ENCODE measurements at regions not wholly inside any gene's neighbourhood (a gene's known extent, or its start where the extent isn't known, plus 50 kb on each side); places are given as distances from the start of the nearest gene placed in this dataset.

DNA sequence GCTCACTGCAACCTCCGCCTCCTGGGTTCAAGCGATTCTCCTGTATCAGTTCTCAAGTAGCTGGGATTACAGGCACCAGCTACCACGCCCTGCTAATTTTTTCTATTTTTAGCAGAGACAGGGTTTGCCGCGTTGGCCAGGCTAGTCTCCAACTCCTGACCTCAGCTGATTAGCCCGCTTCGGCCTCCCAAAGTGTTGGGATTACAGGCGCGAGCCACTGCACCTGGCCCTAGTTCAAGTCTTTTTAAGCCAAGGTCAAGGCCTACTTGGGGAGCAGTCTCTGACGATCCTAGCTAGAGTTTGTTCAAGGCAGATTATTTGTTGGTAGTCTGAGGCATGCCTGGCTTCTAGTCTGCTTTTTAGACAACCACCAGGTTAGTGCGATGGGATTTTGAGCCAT, 709.5 kb upstream of the COBL start:
- no peak overlapping the region for H3K27ac Mint-ChIP-seq
- DNase-seq (ENCODE audit: low spot score), result no peak
- H3K27me3 Mint-ChIP-seq (ENCODE audit: insufficient read depth, low read depth), result peaks cover 3% of the 10 kb centered on the region
- Histone ChIP-seq H3K4me1 (peaks cover 12% of the 10 kb centered on the region), H3K27ac (no peak overlapping the region), H3K9me3 (ENCODE audit: low read depth) (no peaks in the 10 kb centered on the region), H3K4me2 (no peak overlapping the region), H4K20me1 (ENCODE audit: low read depth) (no peaks in the 10 kb centered on the region), H3K27me3 (no peaks in the 10 kb centered on the region), H3K36me3 (no peaks in the 10 kb centered on the region), H3K79me2 (ENCODE audit: low read depth) (no peaks in the 10 kb centered on the region), H3K9ac (no peak overlapping the region), H3K4me3 (no peak overlapping the region), H2AFZ (replicated peaks) (no peak overlapping the region), H3F3A (ENCODE audit: low read depth) (no peaks in the 10 kb centered on the region)
- H3K36me3 Mint-ChIP-seq, result peaks cover 1% of the 10 kb centered on the region
- peaks cover 4% of the 10 kb centered on the region for H3K4me1 Mint-ChIP-seq
- TF ChIP-seq EZH2 (IDR thresholded peaks at IDR 0.05), result no peak
- no peak for TF ChIP-seq CTCF (IDR thresholded peaks at IDR 0.05)
- TF ChIP-seq EZH2phosphoT487 (IDR thresholded peaks at IDR 0.05), result no peak
- H3K9me3 Mint-ChIP-seq, result peaks cover 8% of the 10 kb centered on the region
- no peak overlapping the region for H3K4me3 Mint-ChIP-seq

DNA sequence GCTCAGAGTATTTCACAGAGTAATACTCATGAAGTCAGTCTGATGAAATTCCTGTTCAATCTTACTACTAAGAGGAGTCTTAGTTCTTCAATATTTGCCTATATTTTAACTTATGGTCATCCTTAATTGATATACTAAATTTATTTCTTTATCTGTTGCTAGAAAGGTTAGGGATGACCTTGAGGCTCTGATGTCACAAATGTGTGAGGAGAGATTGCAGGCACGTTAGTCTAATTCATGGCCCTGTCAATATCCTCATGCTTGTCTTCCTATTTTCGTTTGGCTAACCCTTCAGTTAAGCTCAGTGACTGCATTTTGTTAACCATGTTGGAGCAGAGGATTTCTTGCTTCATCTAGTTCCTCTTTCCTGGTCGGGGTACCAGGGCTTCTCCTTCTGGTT, 704.7 kb upstream of the COBL start:
- no peak for DNase-seq (ENCODE audit: low spot score)
- Histone ChIP-seq H3K9ac (no peak overlapping the region), H3K79me2 (ENCODE audit: low read depth) (no peaks in the 10 kb centered on the region), H3K9me3 (ENCODE audit: low read depth) (no peaks in the 10 kb centered on the region), H4K20me1 (ENCODE audit: low read depth) (no peaks in the 10 kb centered on the region), H3K4me1 (peaks cover 22% of the 10 kb centered on the region), H3K4me3 (no peak overlapping the region), H3K27ac (no peak overlapping the region), H2AFZ (replicated peaks) (no peak overlapping the region), H3F3A (ENCODE audit: low read depth) (peaks cover 28% of the 10 kb centered on the region), H3K4me2 (no peak overlapping the region), H3K36me3 (no peaks in the 10 kb centered on the region), H3K27me3 (no peaks in the 10 kb centered on the region)
- Mint-ChIP-seq H3K27me3 (ENCODE audit: insufficient read depth, low read depth) (no peaks in the 10 kb centered on the region), H3K36me3 (peaks cover 6% of the 10 kb centered on the region), H3K4me1 (peaks cover 16% of the 10 kb centered on the region), H3K9me3 (peaks cover 10% of the 10 kb centered on the region), H3K4me3 (no peak overlapping the region), H3K27ac (no peak overlapping the region)
- no peak for TF ChIP-seq CTCF (IDR thresholded peaks at IDR 0.05)
- no peak for TF ChIP-seq EZH2phosphoT487 (IDR thresholded peaks at IDR 0.05)
- TF ChIP-seq EZH2 (IDR thresholded peaks at IDR 0.05), result no peak

DNA sequence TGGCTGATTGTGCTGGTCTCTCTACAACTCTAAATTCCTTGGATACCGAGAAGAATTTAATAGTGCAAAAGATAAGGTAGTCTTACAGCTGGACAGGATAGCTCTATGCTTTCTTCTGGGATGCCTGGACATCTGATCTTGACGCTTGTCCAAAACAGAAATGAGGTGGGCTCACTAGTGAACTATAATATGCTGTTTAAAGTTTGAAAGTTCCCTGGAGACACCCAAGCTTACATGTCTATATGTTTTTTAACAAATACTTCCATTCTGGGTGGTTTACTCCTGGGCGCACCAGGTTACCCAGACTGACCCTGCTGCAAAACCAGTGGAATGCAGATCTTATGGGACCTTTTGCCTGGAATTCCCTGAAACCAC, 702.1 kb upstream of the COBL start:
- no peak overlapping the region for H3K4me3 Mint-ChIP-seq
- H4K20me1 ChIP-seq (ENCODE audit: low read depth), result no peaks in the 10 kb centered on the region
- H3K4me3 ChIP-seq, result no peak overlapping the region
- TF ChIP-seq CTCF (IDR thresholded peaks at IDR 0.05) (no peak), EZH2 (IDR thresholded peaks at IDR 0.05) (no peak), EZH2phosphoT487 (IDR thresholded peaks at IDR 0.05) (no peak)
- peaks cover 28% of the 10 kb centered on the region for H3F3A ChIP-seq (ENCODE audit: low read depth)
- no peak overlapping the region for H3K9ac ChIP-seq
- H3K9me3 Mint-ChIP-seq, result peaks cover 13% of the 10 kb centered on the region
- peaks cover 6% of the 10 kb centered on the region for H3K36me3 Mint-ChIP-seq
- no peaks in the 10 kb centered on the region for H3K9me3 ChIP-seq (ENCODE audit: low read depth)
- peak overlapping the region; percentile 91 for H3K27ac ChIP-seq
- H3K4me1 Mint-ChIP-seq, result peaks cover 16% of the 10 kb centered on the region
- peak overlapping the region; percentile 65 for H3K27ac Mint-ChIP-seq
- H3K27me3 ChIP-seq, result no peaks in the 10 kb centered on the region
- no peaks in the 10 kb centered on the region for H3K36me3 ChIP-seq
- H3K27me3 Mint-ChIP-seq (ENCODE audit: insufficient read depth, low read depth), result no peaks in the 10 kb centered on the region
- peaks cover 18% of the 10 kb centered on the region for H3K4me1 ChIP-seq
- H3K4me2 ChIP-seq, result no peak overlapping the region
- DNase-seq (ENCODE audit: low spot score), result no peak
- no peaks in the 10 kb centered on the region for H3K79me2 ChIP-seq (ENCODE audit: low read depth)
- no peak overlapping the region for H2AFZ ChIP-seq (replicated peaks)

Data from neural progenitor cell (in vitro differentiated cells).